OCI-LY7 (cell line): ENCODE measurements at regions not wholly inside any gene's neighbourhood (a gene's known extent, or its start where the extent isn't known, plus 50 kb on each side); places are given as distances from the start of the nearest gene placed in this dataset.

ENCODE experiments used
- CTCF ChIP-seq: fragments of 200-600 bp; sonication (generic); conservative IDR thresholded peaks from 2 replicates; pipeline ENCODE4 v1.5.1; 2014; ENCODE audit warnings: mild to moderate bottlenecking, antibody characterized with exemption, low read length, moderate library complexity, mixed read lengths
- EZH2phosphoT487 ChIP-seq: fragments of 200-600 bp; sonication (generic); IDR thresholded peaks from 2 replicates; pipeline ENCODE4 v1.6.1; 2018; ENCODE audit warnings: low read depth, borderline replicate concordance, mild to moderate bottlenecking, mixed run types, antibody characterized with exemption, low read length, moderate library complexity, mixed read lengths

- TF ChIP-seq CTCF (no peak), EZH2phosphoT487 (no peak)
Measured at GRCh38 chr3:145681181-145681580, 479.8 kb downstream of the PLOD2 start.
